ENCODE measurements at regions not wholly inside any gene's neighbourhood (a gene's known extent, or its start where the extent isn't known, plus 50 kb on each side); places are given as distances from the start of the nearest gene placed in this dataset.
A peak's percentile ranks its signal among the peaks of the same experiment; 100 is the strongest.

GRCh38 chr15:31782016-31782783, 248.1 kb upstream of the CHRNA7 start:
- Histone ChIP-seq H3K4me1 (ENCODE audit: control insufficient read depth, insufficient read depth, low read length) (no peaks in the 10 kb centered on the region), H3K27ac (ENCODE audit: low read length) (no peak overlapping the region), H3K4me3 (ENCODE audit: low read length) (no peak overlapping the region), H3K27me3 (ENCODE audit: control insufficient read depth, insufficient read depth) (no peaks in the 10 kb centered on the region), H3K9me3 (ENCODE audit: control insufficient read depth, low read length) (no peaks in the 10 kb centered on the region)
- DNase-seq (no peak), ATAC-seq (no peak)
- 81% methylated on average over 9 of the region's 9 CpGs for WGBS
- intact Hi-C loops (cut with DNase I) = no loop called here

GRCh38 chr15:31782951-31783350, 247.4 kb upstream of the CHRNA7 start:
- Histone ChIP-seq H3K27me3 (ENCODE audit: control insufficient read depth, insufficient read depth) (no peaks in the 10 kb centered on the region), H3K4me3 (ENCODE audit: low read length) (no peak overlapping the region), H3K9me3 (ENCODE audit: control insufficient read depth, low read length) (no peaks in the 10 kb centered on the region), H3K27ac (ENCODE audit: low read length) (no peak overlapping the region), H3K4me1 (ENCODE audit: control insufficient read depth, insufficient read depth, low read length) (no peaks in the 10 kb centered on the region)
- intact Hi-C loops (cut with DNase I) = no loop called here
- ATAC-seq = no peak
- 73% methylated on average over 3 of the region's 3 CpGs for WGBS
- no peak for DNase-seq

- Histone ChIP-seq H3K4me1 (ENCODE audit: control insufficient read depth, insufficient read depth, low read length) (no peaks in the 10 kb centered on the region), H3K4me3 (ENCODE audit: low read length) (no peak overlapping the region), H3K27ac (ENCODE audit: low read length) (no peak overlapping the region), H3K27me3 (ENCODE audit: control insufficient read depth, insufficient read depth) (no peaks in the 10 kb centered on the region), H3K9me3 (ENCODE audit: control insufficient read depth, low read length) (no peaks in the 10 kb centered on the region)
- DNase-seq (no peak), ATAC-seq (no peak)
- intact Hi-C loops (cut with DNase I) = no loop called here
- 84% methylated on average over 4 of the region's 4 CpGs for WGBS
Measured at GRCh38 chr15:31786360-31786759, 244.0 kb upstream of the CHRNA7 start.

GRCh38 chr15:31788104-31788503, 242.2 kb upstream of the CHRNA7 start:
- 75% methylated on average over 3 of the region's 3 CpGs for WGBS

GRCh38 chr15:31792611-31793199, 237.6 kb upstream of the CHRNA7 start:
- WGBS = 64% methylated on average over 9 of the region's 9 CpGs
- no peak overlapping the region for H3K27ac ChIP-seq (ENCODE audit: low read length)
- H3K27me3 ChIP-seq (ENCODE audit: control insufficient read depth, insufficient read depth) = no peaks in the 10 kb centered on the region
- ATAC-seq (no peak), DNase-seq (peak in 1 of 3 donors; percentile 54)
- intact Hi-C loops (cut with DNase I) = no loop called here
- no peaks in the 10 kb centered on the region for H3K4me1 ChIP-seq (ENCODE audit: control insufficient read depth, insufficient read depth, low read length)
- H3K9me3 ChIP-seq (ENCODE audit: control insufficient read depth, low read length) = no peaks in the 10 kb centered on the region
- no peak overlapping the region for H3K4me3 ChIP-seq (ENCODE audit: low read length)

More at GRCh38 chr15:31788104-31788503, 242.2 kb upstream of the CHRNA7 start:
- Histone ChIP-seq H3K4me3 (ENCODE audit: low read length) (no peak overlapping the region), H3K4me1 (ENCODE audit: control insufficient read depth, insufficient read depth, low read length) (no peaks in the 10 kb centered on the region), H3K27me3 (ENCODE audit: control insufficient read depth, insufficient read depth) (no peaks in the 10 kb centered on the region), H3K27ac (ENCODE audit: low read length) (no peak overlapping the region), H3K9me3 (ENCODE audit: control insufficient read depth, low read length) (no peaks in the 10 kb centered on the region)
- DNase-seq = no peak
- ATAC-seq = no peak
- intact Hi-C loops (cut with DNase I) = no loop called here

GRCh38 chr15:31799319-31799714, 231.0 kb upstream of the CHRNA7 start:
- Histone ChIP-seq H3K27ac (ENCODE audit: low read length) (no peak overlapping the region), H3K4me1 (ENCODE audit: control insufficient read depth, insufficient read depth, low read length) (no peaks in the 10 kb centered on the region), H3K9me3 (ENCODE audit: control insufficient read depth, low read length) (no peaks in the 10 kb centered on the region), H3K27me3 (ENCODE audit: control insufficient read depth, insufficient read depth) (no peaks in the 10 kb centered on the region), H3K4me3 (ENCODE audit: low read length) (no peak overlapping the region)
- ATAC-seq (peak in 1 of 2 donors; percentile 7), DNase-seq (no peak)
- WGBS = 77% methylated on average over 1 of the region's 1 CpG
- intact Hi-C loops (cut with DNase I) = no loop called here

GRCh38 chr15:31799715-31800321, 230.5 kb upstream of the CHRNA7 start:
- ATAC-seq = peak in 1 of 2 donors; percentile 65
- intact Hi-C loops (cut with DNase I) = no loop called here
- WGBS = 77% methylated on average over 7 of the region's 7 CpGs

GRCh38 chr15:31801152-31801551, 229.2 kb upstream of the CHRNA7 start:
- no peaks in the 10 kb centered on the region for H3K27me3 ChIP-seq (ENCODE audit: control insufficient read depth, insufficient read depth)
- 56% methylated on average over 5 of the region's 5 CpGs for WGBS
- no peaks in the 10 kb centered on the region for H3K9me3 ChIP-seq (ENCODE audit: control insufficient read depth, low read length)
- peak; percentile 32 to 90 (median 82) for DNase-seq
- no peaks in the 10 kb centered on the region for H3K4me1 ChIP-seq (ENCODE audit: control insufficient read depth, insufficient read depth, low read length)
- no peak overlapping the region for H3K4me3 ChIP-seq (ENCODE audit: low read length)
- intact Hi-C loops (cut with DNase I) = no loop called here
- peak in 1 of 2 donors; percentile 39 for ATAC-seq
- no peak overlapping the region for H3K27ac ChIP-seq (ENCODE audit: low read length)

More at GRCh38 chr15:31799715-31800321, 230.5 kb upstream of the CHRNA7 start:
- H3K27ac ChIP-seq (ENCODE audit: low read length) = peak overlapping the region; percentile 30
- no peaks in the 10 kb centered on the region for H3K9me3 ChIP-seq (ENCODE audit: control insufficient read depth, low read length)
- H3K27me3 ChIP-seq (ENCODE audit: control insufficient read depth, insufficient read depth) = no peaks in the 10 kb centered on the region
- H3K4me3 ChIP-seq (ENCODE audit: low read length) = no peak overlapping the region
- DNase-seq = peak in 1 of 3 donors; percentile 50
- H3K4me1 ChIP-seq (ENCODE audit: control insufficient read depth, insufficient read depth, low read length) = no peaks in the 10 kb centered on the region

- intact Hi-C loops (cut with DNase I) = no loop called here
- no peaks in the 10 kb centered on the region for H3K27me3 ChIP-seq (ENCODE audit: control insufficient read depth, insufficient read depth)
- no peak overlapping the region for H3K4me3 ChIP-seq (ENCODE audit: low read length)
- DNase-seq = no peak
- ATAC-seq = no peak
- no peaks in the 10 kb centered on the region for H3K9me3 ChIP-seq (ENCODE audit: control insufficient read depth, low read length)
- no peaks in the 10 kb centered on the region for H3K4me1 ChIP-seq (ENCODE audit: control insufficient read depth, insufficient read depth, low read length)
- WGBS = 60% methylated on average over 3 of the region's 3 CpGs
- H3K27ac ChIP-seq (ENCODE audit: low read length) = no peak overlapping the region
Measured at GRCh38 chr15:31802761-31803160, 227.6 kb upstream of the CHRNA7 start.

- WGBS = 85% methylated on average over 3 of the region's 3 CpGs
- Histone ChIP-seq H3K4me3 (ENCODE audit: low read length) (no peak overlapping the region), H3K27me3 (ENCODE audit: control insufficient read depth, insufficient read depth) (no peaks in the 10 kb centered on the region), H3K9me3 (ENCODE audit: control insufficient read depth, low read length) (no peaks in the 10 kb centered on the region), H3K27ac (ENCODE audit: low read length) (no peak overlapping the region), H3K4me1 (ENCODE audit: control insufficient read depth, insufficient read depth, low read length) (no peaks in the 10 kb centered on the region)
- DNase-seq (no peak), ATAC-seq (no peak)
- intact Hi-C loops (cut with DNase I) = no loop called here
Measured at GRCh38 chr15:31803388-31803884, 226.9 kb upstream of the CHRNA7 start.

- intact Hi-C loops (cut with DNase I) = no loop called here
- WGBS = 67% methylated on average over 5 of the region's 5 CpGs
- ATAC-seq = no peak
Measured at GRCh38 chr15:31805090-31805662, 225.1 kb upstream of the CHRNA7 start.

More at GRCh38 chr15:31805090-31805662, 225.1 kb upstream of the CHRNA7 start:
- Histone ChIP-seq H3K27ac (ENCODE audit: low read length) (no peak overlapping the region), H3K4me1 (ENCODE audit: control insufficient read depth, insufficient read depth, low read length) (no peaks in the 10 kb centered on the region), H3K27me3 (ENCODE audit: control insufficient read depth, insufficient read depth) (no peaks in the 10 kb centered on the region), H3K9me3 (ENCODE audit: control insufficient read depth, low read length) (no peaks in the 10 kb centered on the region), H3K4me3 (ENCODE audit: low read length) (no peak overlapping the region)
- DNase-seq = no peak

All from right cardiac atrium (tissue), 5 donors.